Activated CD8-positive, alpha-beta memory T cell treated with anti-CD3 and anti-CD28 coated beads, Interleukin-2, amount 10 ng/mL, durations not matched to agents 7 days and 5 days (primary cell): ENCODE measurements at regions not wholly inside any gene's neighbourhood (a gene's known extent, or its start where the extent isn't known, plus 50 kb on each side); places are given as distances from the start of the nearest gene placed in this dataset.
"Not testable (repeated sequence)": the region's sequence is repeated elsewhere in the genome, so short reads cannot be mapped to it uniquely, and the experiment has no call there.

Experiments used
- ATAC-seq: fragments of 150-1000 bp; cut with Tn5 transposase; one replicate; pipeline ENCODE4 v1.10.0; 2021; ENCODE audit warnings: moderate library complexity
- CTCF ChIA-PET: fragments of 350-600 bp; sonication (Branson Sonifier 250); formaldehyde crosslinking; loops from one replicate; lab custom pipeline; 2021; ENCODE audit warnings: antibody characterized with exemption; lab: Charles Lee
- DNase-seq: peaks from one replicate; pipeline ENCODE4 v3.0.0-alpha.2; 2020
- H3K27ac Mint-ChIP-seq: one replicate; pipeline ENCODE4 v1.8.0; 2021; ENCODE audit warnings: mild to moderate bottlenecking, mixed read lengths
- H3K27me3 Mint-ChIP-seq: one replicate; pipeline ENCODE4 v1.8.0; 2021; ENCODE audit warnings: mixed read lengths
- H3K36me3 Mint-ChIP-seq: one replicate; pipeline ENCODE4 v1.8.0; 2021; ENCODE audit warnings: mild to moderate bottlenecking, mixed read lengths
- H3K4me1 Mint-ChIP-seq: one replicate; pipeline ENCODE4 v1.8.0; 2021; ENCODE audit warnings: mixed read lengths
- H3K4me3 Mint-ChIP-seq: one replicate; pipeline ENCODE4 v1.8.0; 2021; ENCODE audit warnings: mild to moderate bottlenecking, moderate library complexity, mixed read lengths
- H3K9me3 Mint-ChIP-seq: one replicate; pipeline ENCODE4 v1.8.0; 2022; ENCODE audit warnings: low read depth, mixed read lengths

GRCh38 chr2:199581935-199582360, 124.2 kb upstream of the SATB2 start:
- H3K27ac Mint-ChIP-seq, result no peak overlapping the region
- peaks cover 2% of the 10 kb centered on the region for H3K4me1 Mint-ChIP-seq
- H3K36me3 Mint-ChIP-seq, result no peaks in the 10 kb centered on the region
- no peaks in the 10 kb centered on the region for H3K9me3 Mint-ChIP-seq
- no peak for ATAC-seq
- no peak for DNase-seq
- CTCF ChIA-PET, result interaction anchor here (1.2 kb wide), 1 partner anchor 9 kb away, joined by 4 read pairs; no protein-coding TSS in a partner anchor
- H3K4me3 Mint-ChIP-seq, result peak overlapping the region; percentile 5
- peaks cover 9% of the 10 kb centered on the region for H3K27me3 Mint-ChIP-seq

- Mint-ChIP-seq H3K27me3 (peaks cover 9% of the 10 kb centered on the region), H3K4me3 (peak overlapping the region; percentile 5), H3K9me3 (no peaks in the 10 kb centered on the region), H3K4me1 (peaks cover 2% of the 10 kb centered on the region), H3K27ac (no peak overlapping the region), H3K36me3 (no peaks in the 10 kb centered on the region)
- CTCF ChIA-PET, result interaction anchor here (0.6 to 1.2 kb wide), 2 partner anchors 8 to 522 kb away, joined by 3 to 4 read pairs; no protein-coding TSS in a partner anchor
- DNase-seq (no peak), ATAC-seq (no peak)
Observed at GRCh38 chr2:199581408-199581807, 123.7 kb upstream of the SATB2 start.

- H3K4me1 Mint-ChIP-seq, result no peaks in the 10 kb centered on the region
- ATAC-seq (no peak), DNase-seq (no peak)
- H3K9me3 Mint-ChIP-seq, result no peaks in the 10 kb centered on the region
- CTCF ChIA-PET, result interaction anchor here (1.4 kb wide), 1 partner anchor 22 kb away, joined by 3 read pairs; no protein-coding TSS in a partner anchor
- H3K4me3 Mint-ChIP-seq, result no peak overlapping the region
- H3K27ac Mint-ChIP-seq, result no peak overlapping the region
- H3K27me3 Mint-ChIP-seq, result peaks cover under 1% of the 10 kb centered on the region
- H3K36me3 Mint-ChIP-seq, result no peaks in the 10 kb centered on the region
Observed at GRCh38 chr2:199575416-199575815, 117.7 kb upstream of the SATB2 start.

- H3K4me3 Mint-ChIP-seq, result no peak overlapping the region
- CTCF ChIA-PET, result interaction anchor here (1.0 kb wide), 1 partner anchor 9 kb away, joined by 4 read pairs; no protein-coding TSS in a partner anchor
- ATAC-seq (no peak), DNase-seq (no peak)
- H3K27me3 Mint-ChIP-seq, result no peaks in the 10 kb centered on the region
- H3K4me1 Mint-ChIP-seq, result no peaks in the 10 kb centered on the region
- no peak overlapping the region for H3K27ac Mint-ChIP-seq
- H3K36me3 Mint-ChIP-seq, result no peaks in the 10 kb centered on the region
- no peaks in the 10 kb centered on the region for H3K9me3 Mint-ChIP-seq
Observed at GRCh38 chr2:199572571-199572970, 114.8 kb upstream of the SATB2 start.

- no peak overlapping the region for H3K27ac Mint-ChIP-seq
Observed at GRCh38 chr2:199570934-199571333, 113.2 kb upstream of the SATB2 start.

GRCh38 chr2:199569336-199569735, 111.6 kb upstream of the SATB2 start:
- H3K27me3 Mint-ChIP-seq, result no peaks in the 10 kb centered on the region
- no peak overlapping the region for H3K4me3 Mint-ChIP-seq
- CTCF ChIA-PET, result no interaction called here
- ATAC-seq, result no peak
- no peaks in the 10 kb centered on the region for H3K36me3 Mint-ChIP-seq
- no peaks in the 10 kb centered on the region for H3K9me3 Mint-ChIP-seq
- no peaks in the 10 kb centered on the region for H3K4me1 Mint-ChIP-seq
- H3K27ac Mint-ChIP-seq, result no peak overlapping the region
- no peak for DNase-seq

More at GRCh38 chr2:199570934-199571333, 113.2 kb upstream of the SATB2 start:
- H3K36me3 Mint-ChIP-seq, result no peaks in the 10 kb centered on the region
- H3K27me3 Mint-ChIP-seq, result no peaks in the 10 kb centered on the region
- ATAC-seq (no peak), DNase-seq (no peak)
- H3K9me3 Mint-ChIP-seq, result no peaks in the 10 kb centered on the region
- no peak overlapping the region for H3K4me3 Mint-ChIP-seq
- CTCF ChIA-PET, result no interaction called here
- no peaks in the 10 kb centered on the region for H3K4me1 Mint-ChIP-seq

- H3K4me1 Mint-ChIP-seq, result no peaks in the 10 kb centered on the region
- no peak for ATAC-seq
- no peak overlapping the region for H3K27ac Mint-ChIP-seq
- CTCF ChIA-PET, result no interaction called here
- peaks cover 3% of the 10 kb centered on the region for H3K27me3 Mint-ChIP-seq
- H3K36me3 Mint-ChIP-seq, result no peaks in the 10 kb centered on the region
- no peak for DNase-seq
- no peaks in the 10 kb centered on the region for H3K9me3 Mint-ChIP-seq
- H3K4me3 Mint-ChIP-seq, result no peak overlapping the region
Observed at GRCh38 chr2:199558156-199558555, 100.4 kb upstream of the SATB2 start.

GRCh38 chr2:199556527-199557285, 99.0 kb upstream of the SATB2 start:
- no peaks in the 10 kb centered on the region for H3K36me3 Mint-ChIP-seq
- CTCF ChIA-PET, result no interaction called here
- ATAC-seq (no peak), DNase-seq (no peak)
- no peak overlapping the region for H3K4me3 Mint-ChIP-seq
- H3K27ac Mint-ChIP-seq, result no peak overlapping the region
- H3K4me1 Mint-ChIP-seq, result no peaks in the 10 kb centered on the region
- no peaks in the 10 kb centered on the region for H3K9me3 Mint-ChIP-seq
- H3K27me3 Mint-ChIP-seq, result peaks cover 3% of the 10 kb centered on the region

GRCh38 chr2:199554026-199554425, 96.3 kb upstream of the SATB2 start:
- H3K9me3 Mint-ChIP-seq, result no peaks in the 10 kb centered on the region
- H3K4me1 Mint-ChIP-seq, result no peaks in the 10 kb centered on the region
- H3K27ac Mint-ChIP-seq, result no peak overlapping the region
- H3K36me3 Mint-ChIP-seq, result no peaks in the 10 kb centered on the region
- CTCF ChIA-PET, result no interaction called here
- H3K4me3 Mint-ChIP-seq, result no peak overlapping the region
- ATAC-seq, result no peak
- peaks cover 3% of the 10 kb centered on the region for H3K27me3 Mint-ChIP-seq
- DNase-seq, result no peak

- no peaks in the 10 kb centered on the region for H3K9me3 Mint-ChIP-seq
- H3K36me3 Mint-ChIP-seq, result no peaks in the 10 kb centered on the region
- H3K27me3 Mint-ChIP-seq, result peaks cover 3% of the 10 kb centered on the region
- H3K4me3 Mint-ChIP-seq, result no peak overlapping the region
- no peaks in the 10 kb centered on the region for H3K4me1 Mint-ChIP-seq
- CTCF ChIA-PET, result no interaction called here
- H3K27ac Mint-ChIP-seq, result no peak overlapping the region
- ATAC-seq (no peak), DNase-seq (no peak)
Observed at GRCh38 chr2:199552141-199552540, 94.4 kb upstream of the SATB2 start.

- no peaks in the 10 kb centered on the region for H3K4me1 Mint-ChIP-seq
- ATAC-seq (no peak), DNase-seq (no peak)
- H3K4me3 Mint-ChIP-seq, result no peak overlapping the region
- H3K27me3 Mint-ChIP-seq, result no peaks in the 10 kb centered on the region
- no peaks in the 10 kb centered on the region for H3K9me3 Mint-ChIP-seq
- H3K36me3 Mint-ChIP-seq, result no peaks in the 10 kb centered on the region
- H3K27ac Mint-ChIP-seq, result no peak overlapping the region
- CTCF ChIA-PET, result no interaction called here
Observed at GRCh38 chr2:199543606-199544172, 86.0 kb upstream of the SATB2 start.

GRCh38 chr2:199535445-199536177, 77.9 kb upstream of the SATB2 start:
- Mint-ChIP-seq H3K27ac (no peak overlapping the region), H3K4me1 (no peaks in the 10 kb centered on the region), H3K4me3 (no peak overlapping the region), H3K36me3 (no peaks in the 10 kb centered on the region), H3K27me3 (no peaks in the 10 kb centered on the region), H3K9me3 (no peaks in the 10 kb centered on the region)
- ATAC-seq (no peak), DNase-seq (no peak)
- CTCF ChIA-PET, result no interaction called here

- H3K36me3 Mint-ChIP-seq, H3K9me3 Mint-ChIP-seq, H3K4me3 Mint-ChIP-seq, H3K27me3 Mint-ChIP-seq, DNase-seq, H3K4me1 Mint-ChIP-seq, ATAC-seq, CTCF ChIA-PET, H3K27ac Mint-ChIP-seq: not testable (repeated sequence)
Observed at GRCh38 chr2:199533873-199534272, 76.1 kb upstream of the SATB2 start.
